ENCODE measurements at regions not wholly inside any gene's neighbourhood (a gene's known extent, or its start where the extent isn't known, plus 50 kb on each side); places are given as distances from the start of the nearest gene placed in this dataset.
A peak's percentile ranks its signal among the peaks of the same experiment; 100 is the strongest.
"Not testable (repeated sequence)": the region's sequence is repeated elsewhere in the genome, so short reads cannot be mapped to it uniquely, and the experiment has no call there.

DNA sequence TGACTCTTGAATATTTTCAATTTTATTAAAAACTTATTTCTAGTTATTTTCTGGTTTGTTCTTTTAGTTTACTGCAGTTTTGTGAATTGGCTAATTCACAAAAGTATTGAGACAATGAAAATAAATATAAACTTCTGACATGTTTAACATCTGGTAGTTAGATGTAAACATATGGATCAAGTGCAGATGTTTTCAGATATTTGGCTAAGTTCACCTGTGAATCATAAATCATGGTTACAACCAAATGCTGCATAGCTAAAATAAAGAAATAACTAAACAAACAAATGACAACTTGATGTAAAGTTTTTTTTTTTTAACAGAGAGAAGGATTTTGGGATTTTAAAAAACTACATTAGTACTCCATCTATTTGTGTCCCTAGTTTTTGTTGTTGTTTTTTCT is 484.6 kb downstream of the SLCO4C1 start:
- DNase-seq (ENCODE audit: extremely low read depth in 1 of 11, low read depth in 9 of 11, low spot score in 4 of 11): no peak

DNA sequence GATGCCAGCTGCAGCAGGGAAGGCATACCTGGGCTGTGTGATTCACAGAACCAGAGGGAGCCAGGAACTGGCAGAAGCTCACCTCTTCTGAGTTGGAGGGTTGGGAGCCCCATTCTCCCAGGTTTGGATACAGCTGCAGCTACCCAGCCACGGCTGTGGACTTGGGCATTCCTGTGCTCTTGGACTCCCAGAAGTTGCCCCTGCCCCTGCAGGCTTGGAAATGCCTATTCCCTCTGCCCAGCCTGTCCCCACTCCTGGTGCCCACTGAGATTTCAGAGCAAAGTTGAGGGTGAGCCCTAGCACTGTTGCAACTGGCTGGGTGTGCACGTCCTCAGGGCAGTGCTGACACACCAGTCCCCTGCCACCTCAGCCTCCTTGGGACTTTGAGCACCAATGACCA is 489.7 kb downstream of the SLCO4C1 start:
- no peak for DNase-seq (ENCODE audit: extremely low read depth in 1 of 11, low read depth in 9 of 11, low spot score in 4 of 11)

DNA sequence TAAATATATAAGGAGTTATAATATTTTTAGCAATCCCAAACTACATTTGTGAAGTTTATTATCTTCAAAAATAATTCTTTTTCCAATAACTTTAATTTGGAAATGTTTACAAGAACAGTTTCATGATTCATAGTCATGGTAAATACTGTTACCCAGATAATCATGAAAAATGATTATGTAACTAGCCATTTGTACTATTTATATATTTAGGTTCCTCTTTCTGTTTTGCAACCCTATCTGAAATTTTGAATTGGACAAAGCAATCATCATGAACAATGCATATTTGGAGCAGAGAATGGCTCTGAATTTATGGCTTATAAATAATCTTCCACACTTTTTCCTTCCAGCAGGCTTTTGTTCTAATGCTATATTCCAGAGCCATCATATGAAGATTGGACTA is 499.7 kb downstream of the SLCO4C1 start:
- no peak for DNase-seq (ENCODE audit: extremely low read depth in 1 of 11, low read depth in 9 of 11, low spot score in 4 of 11)

DNA sequence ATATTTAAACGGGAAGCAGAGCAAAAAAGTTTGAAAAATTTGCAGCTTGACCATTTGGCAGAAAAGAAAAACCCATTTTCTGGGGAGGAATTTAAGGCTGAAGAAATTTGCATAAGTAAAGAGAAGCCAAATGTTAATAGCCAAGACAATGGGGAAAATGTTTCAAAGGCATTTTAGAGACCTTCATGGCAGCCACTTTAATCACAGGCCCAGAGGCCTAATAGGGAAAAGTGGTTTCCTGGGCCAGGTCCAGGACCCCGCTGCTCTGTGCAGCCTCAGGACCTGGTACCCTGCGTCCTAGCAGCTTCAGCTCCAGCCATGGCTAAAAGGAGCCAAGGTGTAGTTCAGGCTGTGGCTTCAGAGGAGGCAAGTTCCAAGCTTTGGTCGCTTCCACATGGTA is 507.3 kb downstream of the SLCO4C1 start:
- DNase-seq (ENCODE audit: extremely low read depth in 1 of 11, low read depth in 9 of 11, low spot score in 4 of 11): no peak

DNA sequence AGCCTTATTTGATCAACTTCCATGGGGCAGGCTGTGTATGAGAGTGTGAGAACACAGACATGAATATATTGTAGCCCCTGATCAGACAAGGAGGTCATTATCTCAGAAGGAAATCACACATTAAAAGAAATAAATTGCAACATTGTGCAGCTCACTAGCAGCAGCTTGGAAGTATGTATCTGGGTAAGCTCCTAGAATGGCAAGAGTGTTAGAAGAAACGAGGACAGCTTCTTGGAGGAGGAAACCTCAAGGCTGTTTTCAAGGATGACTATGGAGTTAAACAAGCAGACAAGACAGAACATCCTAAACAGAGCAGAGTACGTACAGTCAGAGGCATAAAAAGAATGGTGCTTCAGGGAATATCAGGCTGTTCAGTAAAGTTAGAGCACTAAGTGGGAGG is 511.0 kb downstream of the SLCO4C1 start:
- no peak for DNase-seq (ENCODE audit: extremely low read depth in 1 of 11, low read depth in 9 of 11, low spot score in 4 of 11)

DNA sequence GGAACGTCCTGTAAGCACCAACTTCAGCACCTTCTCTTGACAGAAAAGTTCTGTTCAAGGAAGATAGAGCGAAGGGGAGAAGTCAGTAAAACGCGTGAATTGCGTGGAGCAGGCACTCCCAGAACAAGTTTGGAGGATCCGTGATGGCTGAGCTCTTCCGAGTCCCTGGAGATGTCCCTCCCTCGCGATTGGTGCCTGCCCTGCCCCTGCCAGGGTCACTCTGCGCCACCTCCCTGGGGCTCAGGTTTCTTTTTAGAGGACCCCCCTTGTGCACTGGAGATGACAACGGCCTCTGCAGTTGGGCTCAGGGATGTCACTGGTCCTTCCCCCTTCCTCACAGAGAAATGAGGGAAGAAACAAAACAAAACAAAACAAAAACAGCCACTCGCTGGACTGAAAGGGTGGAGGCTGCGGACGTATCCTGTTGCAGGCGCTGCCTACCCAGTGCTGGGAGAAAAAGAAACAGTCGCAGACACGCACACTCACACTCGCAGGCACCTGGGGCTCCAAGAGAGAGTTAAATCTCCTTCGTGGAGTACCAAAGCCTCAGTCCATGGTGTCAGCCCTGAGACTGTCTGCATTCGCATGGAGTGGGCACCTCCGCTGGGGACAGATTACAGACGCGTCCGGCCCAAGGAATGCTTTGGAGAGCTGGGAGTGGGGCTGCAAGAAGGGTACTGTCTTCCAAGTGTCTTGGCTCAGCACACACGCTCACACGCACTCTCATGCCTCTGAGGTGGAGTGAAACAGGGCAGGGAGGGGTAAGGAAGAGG is 512.7 kb downstream of the SLCO4C1 start:
- peak in 4 of 11 donors; percentile 3 to 14 (median 10) for DNase-seq (ENCODE audit: extremely low read depth in 1 of 11, low read depth in 9 of 11, low spot score in 4 of 11)

DNA sequence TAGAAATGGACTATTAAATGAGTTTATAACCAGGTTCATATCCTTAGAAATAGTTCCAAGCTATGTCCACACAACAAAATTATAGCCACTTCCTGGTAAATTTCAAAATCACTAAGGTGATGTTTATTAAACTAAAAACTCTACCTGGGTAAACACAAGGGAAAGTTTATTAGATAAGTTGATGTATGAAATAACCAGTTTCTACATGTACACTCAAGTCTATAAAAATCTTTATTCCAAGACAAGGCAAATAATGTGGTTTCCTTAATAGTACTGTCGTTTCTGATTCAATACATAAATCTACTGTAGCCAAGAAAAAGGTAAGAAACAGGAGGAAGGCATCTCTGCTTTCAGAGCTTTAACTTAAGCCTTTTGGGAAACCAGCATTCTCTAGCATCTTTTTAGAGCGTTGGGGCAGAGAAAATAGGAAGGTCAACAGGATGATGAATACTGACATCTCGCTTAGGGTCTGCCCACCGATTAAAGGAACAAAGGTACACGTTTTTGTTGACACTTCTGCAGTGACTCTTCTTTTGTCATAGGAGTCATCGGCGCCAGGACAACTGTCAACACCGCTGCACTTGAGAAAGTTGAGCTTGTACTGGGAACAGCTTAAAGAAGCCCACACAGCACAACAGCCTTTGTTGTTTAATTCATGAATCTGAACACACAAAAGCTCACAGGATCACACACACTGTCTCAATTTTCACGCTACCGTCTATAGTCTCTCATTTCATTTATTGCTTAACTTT is 513.6 kb downstream of the SLCO4C1 start:
- no peak for DNase-seq (ENCODE audit: extremely low read depth in 1 of 11, low read depth in 9 of 11, low spot score in 4 of 11)

DNA sequence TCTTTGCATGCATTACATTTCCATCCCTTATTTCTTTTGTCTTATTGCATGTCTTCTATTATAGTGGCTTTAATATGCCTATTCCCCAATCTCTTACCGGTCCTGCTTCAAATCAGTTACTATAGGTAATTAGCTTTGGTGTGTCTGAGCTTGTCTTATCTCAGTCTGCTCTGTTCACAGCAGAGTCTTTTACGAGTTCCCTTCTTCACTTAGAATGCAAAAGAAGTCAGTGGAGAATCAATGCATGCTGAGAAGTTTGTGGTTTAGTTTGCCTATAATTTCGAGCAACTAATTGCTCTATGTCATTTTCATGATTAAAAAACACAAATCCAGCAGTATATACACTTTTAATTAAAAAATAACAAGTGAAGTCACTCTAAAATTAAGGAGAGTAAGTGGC is 545.0 kb downstream of the SLCO4C1 start:
- DNase-seq (ENCODE audit: extremely low read depth in 1 of 11, low read depth in 9 of 11, low spot score in 4 of 11): no peak

DNA sequence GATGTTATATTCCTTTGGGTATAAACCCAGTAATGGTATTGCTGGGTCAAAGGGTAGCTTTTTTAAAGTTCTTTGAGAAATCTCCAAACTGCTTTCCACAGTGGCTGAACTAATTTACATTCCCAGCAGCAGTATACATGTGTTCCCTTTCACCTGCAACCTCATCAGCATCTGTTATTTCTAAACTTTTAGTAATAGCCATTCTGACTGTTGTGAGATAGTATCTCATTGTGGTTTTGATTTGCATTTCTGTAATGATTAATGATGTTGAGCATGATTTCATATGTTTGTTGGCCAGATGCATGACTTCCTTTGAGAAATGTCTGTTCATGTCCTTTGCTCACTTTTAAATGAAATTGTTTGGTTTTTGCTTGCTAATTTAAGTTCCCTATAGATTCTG is 553.1 kb downstream of the SLCO4C1 start:
- DNase-seq (ENCODE audit: extremely low read depth in 1 of 11, low read depth in 9 of 11, low spot score in 4 of 11): not testable (repeated sequence)

DNA sequence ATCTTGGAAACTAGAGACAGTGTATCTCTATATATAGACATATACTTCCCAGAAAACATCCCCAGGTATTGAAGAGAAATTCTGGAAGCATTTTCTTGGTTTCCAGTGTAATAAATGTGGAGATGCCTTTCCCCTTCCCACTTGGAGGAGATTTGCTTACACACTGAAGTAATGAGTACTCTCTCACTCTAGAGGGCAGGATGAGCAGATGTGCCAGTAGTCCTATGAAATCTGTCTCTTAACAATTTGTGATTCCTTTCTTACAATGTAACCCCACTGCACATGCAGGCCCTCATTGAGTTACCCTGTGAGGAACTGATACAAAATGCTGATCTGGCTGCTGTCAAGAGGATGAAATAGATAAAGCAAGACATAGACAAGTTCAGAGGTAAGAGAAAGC is 567.2 kb downstream of the SLCO4C1 start:
- DNase-seq (ENCODE audit: extremely low read depth in 1 of 11, low read depth in 9 of 11, low spot score in 4 of 11): no peak

DNA sequence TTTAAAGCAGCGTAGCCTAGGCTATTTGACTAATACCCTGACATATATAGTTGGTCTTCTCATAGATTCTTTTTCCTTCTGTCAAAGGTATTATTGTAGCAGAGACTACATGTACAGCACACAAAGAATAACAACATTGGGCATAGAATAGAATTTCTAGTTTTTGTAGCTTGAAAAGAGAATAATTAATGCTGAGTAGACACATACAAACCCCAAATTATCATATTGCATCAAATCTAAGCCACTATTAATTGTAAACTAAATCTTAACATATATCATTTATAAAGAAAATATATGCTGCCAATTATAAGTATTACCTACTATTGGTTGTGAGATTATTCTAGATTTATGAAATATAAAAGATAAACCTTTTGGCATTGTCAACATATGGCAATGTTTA is 574.5 kb downstream of the SLCO4C1 start:
- no peak for DNase-seq (ENCODE audit: extremely low read depth in 1 of 11, low read depth in 9 of 11, low spot score in 4 of 11)

DNA sequence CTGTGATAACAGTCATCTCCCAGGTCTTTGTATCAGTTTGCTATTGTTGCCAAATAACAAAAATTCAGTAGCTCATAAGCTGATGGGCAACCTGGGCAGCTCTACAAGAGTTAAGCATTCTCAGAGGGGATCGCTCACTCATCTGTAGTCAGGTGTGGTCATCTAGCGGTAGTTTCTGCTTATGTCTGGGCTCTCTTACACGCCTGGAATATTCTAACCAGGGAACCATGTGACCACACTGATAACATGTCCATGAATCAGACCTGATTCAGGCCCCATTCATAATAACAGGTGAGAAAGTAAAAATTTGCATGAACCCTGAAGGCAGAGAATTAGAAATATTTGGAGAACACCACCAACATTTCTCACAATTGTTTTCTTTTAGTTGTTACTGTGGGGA is 576.1 kb downstream of the SLCO4C1 start:
- no peak for DNase-seq (ENCODE audit: extremely low read depth in 1 of 11, low read depth in 9 of 11, low spot score in 4 of 11)

DNA sequence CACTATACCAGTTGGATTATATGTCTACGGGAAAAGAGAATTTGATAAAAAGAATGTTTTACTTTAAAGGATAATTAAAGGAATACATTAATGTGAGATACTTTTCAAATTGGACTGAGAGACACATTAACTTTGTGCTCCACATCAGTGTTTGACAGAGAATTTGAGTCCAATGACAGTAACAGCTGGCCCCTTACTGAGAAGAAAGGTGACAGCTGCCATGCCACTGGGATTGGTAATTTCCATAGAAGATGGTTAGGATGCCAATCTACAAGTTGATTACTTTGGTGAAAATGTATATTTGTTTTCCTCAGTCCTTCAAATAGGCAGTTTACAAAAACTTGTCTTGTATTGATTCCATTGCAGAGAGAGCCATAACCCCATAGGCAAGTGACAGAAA is 578.4 kb downstream of the SLCO4C1 start:
- DNase-seq (ENCODE audit: extremely low read depth in 1 of 11, low read depth in 9 of 11, low spot score in 4 of 11): no peak

DNA sequence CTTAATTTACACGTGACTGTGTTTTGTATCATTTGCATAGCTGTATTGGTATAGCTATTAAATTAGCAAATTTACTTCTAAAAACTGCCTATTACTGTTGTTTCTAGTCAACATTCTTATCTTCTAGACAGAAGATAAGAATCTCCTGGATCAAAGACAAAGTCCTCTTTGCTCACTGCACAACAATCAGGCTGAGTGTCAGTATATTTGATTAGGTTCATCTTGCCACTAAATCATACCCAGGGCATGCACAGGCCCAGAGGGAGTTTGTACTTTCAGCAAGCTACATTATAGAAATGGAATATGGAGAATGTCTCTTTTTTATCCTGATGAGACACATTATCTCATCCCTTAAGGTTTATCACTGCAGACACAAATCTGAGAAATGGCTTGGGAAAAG is 579.1 kb downstream of the SLCO4C1 start:
- no peak for DNase-seq (ENCODE audit: extremely low read depth in 1 of 11, low read depth in 9 of 11, low spot score in 4 of 11)

DNA sequence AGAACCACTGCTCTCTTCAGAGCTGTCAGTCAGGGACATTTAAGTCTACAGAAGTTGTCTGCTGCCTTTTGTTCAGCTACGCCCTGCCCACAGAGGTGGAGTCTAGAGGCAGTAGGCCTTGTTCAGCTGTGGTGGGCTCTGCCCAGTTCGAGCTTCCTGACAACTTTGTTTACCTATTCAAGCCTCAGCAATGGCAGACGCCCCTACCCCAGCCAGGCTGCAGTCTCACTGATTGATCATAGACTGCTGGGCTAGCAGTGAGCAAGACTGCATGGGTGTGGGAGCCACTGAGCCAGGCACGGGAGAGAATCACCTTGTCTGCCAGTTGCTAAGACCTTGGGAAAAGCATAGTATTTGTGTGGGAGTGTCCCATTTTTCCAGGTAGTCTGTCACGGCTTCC is 580.3 kb downstream of the SLCO4C1 start:
- not testable (repeated sequence) for DNase-seq (ENCODE audit: extremely low read depth in 1 of 11, low read depth in 9 of 11, low spot score in 4 of 11)

DNA sequence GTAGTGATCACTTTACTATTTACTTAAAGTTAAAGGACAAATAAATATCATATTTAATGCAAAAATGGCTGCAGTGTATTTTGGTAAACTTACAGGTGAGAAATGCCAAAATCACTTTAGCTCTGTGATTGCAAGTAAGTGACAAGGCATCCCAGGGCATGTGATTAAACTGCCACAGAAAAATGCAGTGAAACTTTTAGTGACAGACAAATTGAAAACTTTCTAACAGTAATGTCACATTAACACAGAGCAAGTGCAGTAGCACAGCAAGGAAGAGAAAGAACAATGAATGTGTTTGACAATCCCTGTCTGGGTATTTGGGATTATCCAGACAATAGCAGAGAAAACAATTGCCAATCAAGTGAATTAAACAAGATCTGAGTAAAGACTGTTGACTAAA is 606.8 kb downstream of the SLCO4C1 start:
- no peak for DNase-seq (ENCODE audit: extremely low read depth in 1 of 11, low read depth in 9 of 11, low spot score in 4 of 11)

DNA sequence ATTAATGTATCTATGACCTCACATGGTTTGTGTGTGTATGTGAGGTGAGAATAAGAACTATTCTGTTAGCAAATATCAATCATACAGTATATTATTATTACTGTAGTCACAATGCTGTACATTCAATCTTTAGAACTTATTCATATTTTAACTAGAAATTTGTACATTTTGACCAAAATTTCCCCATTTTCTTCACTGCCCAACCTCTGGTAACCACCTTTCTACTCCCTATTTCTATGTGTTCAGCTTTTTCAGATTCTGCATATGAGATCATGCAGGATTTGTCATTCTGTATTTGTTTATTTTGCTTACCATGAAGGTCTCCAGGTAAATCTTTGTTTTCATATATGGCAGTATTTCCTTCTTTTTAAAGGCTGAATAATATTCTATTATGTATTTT is 607.9 kb downstream of the SLCO4C1 start:
- DNase-seq (ENCODE audit: extremely low read depth in 1 of 11, low read depth in 9 of 11, low spot score in 4 of 11): no peak

DNA sequence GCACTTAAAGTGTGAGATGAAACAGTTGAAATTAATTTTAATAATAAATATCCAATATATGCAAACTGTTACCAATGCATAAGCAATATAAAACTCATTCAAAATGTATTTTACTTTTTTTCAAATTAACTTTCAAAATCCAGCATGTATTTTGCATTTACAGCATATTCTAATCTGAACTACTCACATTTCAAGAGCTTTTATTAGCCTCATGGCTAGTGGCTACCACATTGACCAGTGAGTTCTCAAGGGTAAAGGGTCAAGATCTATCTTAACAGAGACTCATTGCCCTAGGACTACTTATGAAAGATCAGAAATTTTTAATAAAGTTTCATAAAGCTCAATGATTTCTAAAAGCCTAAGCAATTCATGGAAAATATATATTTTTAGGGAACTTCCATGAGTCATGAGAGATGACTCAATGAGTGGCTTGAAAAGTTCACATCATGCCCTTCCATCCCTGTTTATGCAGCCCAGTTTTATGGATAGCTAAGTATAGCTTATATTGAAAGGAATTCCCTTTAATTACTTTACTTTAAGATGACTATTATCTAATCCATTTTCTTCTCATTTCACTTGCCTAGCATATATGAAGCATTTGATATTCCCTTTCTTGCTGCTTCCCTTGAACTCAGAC is 608.6 kb downstream of the SLCO4C1 start:
- no peak for DNase-seq (ENCODE audit: extremely low read depth in 1 of 11, low read depth in 9 of 11, low spot score in 4 of 11)

DNA sequence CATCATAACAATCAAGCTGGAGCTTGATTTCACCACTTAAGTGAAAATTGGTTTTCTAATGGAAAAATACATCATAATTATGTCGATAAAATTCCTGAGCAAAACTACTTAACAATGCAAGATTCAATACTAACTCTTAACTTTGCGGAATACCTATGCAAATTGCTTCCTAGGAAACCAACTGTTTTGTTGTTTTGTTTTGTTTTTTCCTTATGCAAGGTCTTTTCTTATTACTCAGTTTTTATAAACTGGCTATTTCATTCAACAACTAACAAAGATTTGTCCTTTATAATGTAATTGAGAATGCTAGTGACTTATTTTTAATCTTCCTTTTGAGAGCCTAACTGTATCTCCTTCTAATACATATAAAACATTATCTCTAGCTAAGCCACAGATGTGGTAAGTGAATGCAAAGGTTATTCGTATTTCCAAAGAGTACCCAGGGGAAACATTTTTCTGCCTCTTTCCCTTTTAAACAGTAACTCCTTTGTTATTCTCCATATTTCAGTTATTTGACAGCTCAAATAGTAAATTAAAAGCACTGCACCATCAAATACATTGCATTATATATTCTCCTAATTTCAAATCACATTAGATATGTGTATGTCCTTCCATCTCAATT is 609.4 kb downstream of the SLCO4C1 start:
- DNase-seq (ENCODE audit: extremely low read depth in 1 of 11, low read depth in 9 of 11, low spot score in 4 of 11): no peak

DNA sequence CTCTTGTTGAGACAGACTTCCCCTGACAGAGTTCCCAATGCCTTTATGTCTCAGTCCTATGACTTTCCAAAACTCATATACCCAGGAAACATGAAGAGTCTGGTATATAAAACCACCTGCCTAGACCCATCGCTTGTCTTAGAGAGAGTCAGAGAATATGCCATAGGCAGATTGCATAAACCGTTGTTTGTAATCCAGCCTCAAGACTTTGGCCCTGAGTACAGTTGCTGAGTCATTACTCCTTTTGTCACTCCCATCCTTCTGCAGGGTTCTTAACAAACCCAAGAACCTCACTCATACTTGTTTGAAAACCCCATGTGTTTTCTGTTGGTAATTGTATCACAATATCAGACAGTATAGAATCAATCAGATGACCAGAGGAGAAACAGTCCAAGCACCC is 616.3 kb downstream of the SLCO4C1 start:
- DNase-seq (ENCODE audit: extremely low read depth in 1 of 11, low read depth in 9 of 11, low spot score in 4 of 11): no peak

All from renal cortex interstitium (tissue), 11 donors.